ENCODE measurements at regions not wholly inside any gene's neighbourhood (a gene's known extent, or its start where the extent isn't known, plus 50 kb on each side); places are given as distances from the start of the nearest gene placed in this dataset.

DNA sequence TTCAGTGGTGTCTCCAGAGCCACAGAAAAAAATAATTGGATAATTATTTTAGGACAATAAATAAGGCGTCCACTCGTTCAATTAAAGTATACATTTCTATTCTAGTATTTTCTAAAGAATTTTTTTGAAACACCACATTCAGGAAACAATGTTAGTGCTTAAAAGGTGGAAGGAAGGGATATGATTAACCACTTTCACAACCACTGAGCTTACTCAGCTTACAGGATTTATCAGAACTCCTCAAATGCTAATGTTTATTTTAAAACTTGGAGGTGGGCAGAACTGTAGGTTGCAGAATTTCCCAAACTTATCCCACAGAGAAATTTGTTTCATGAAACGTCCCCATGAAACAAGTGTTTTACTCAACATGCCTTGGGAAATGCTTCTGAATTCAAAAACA, 54.3 kb upstream of the MAGEB2 start:
- no peak for TF ChIP-seq POLR2A (IDR thresholded peaks at IDR 0.05)
- TF ChIP-seq, protein P1, sequence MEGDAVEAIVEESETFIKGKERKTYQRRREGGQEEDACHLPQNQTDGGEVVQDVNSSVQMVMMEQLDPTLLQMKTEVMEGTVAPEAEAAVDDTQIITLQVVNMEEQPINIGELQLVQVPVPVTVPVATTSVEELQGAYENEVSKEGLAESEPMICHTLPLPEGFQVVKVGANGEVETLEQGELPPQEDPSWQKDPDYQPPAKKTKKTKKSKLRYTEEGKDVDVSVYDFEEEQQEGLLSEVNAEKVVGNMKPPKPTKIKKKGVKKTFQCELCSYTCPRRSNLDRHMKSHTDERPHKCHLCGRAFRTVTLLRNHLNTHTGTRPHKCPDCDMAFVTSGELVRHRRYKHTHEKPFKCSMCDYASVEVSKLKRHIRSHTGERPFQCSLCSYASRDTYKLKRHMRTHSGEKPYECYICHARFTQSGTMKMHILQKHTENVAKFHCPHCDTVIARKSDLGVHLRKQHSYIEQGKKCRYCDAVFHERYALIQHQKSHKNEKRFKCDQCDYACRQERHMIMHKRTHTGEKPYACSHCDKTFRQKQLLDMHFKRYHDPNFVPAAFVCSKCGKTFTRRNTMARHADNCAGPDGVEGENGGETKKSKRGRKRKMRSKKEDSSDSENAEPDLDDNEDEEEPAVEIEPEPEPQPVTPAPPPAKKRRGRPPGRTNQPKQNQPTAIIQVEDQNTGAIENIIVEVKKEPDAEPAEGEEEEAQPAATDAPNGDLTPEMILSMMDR (IDR thresholded peaks at IDR 0.05): no peak
